GM21360 (cell line): ENCODE measurements at regions not wholly inside any gene's neighbourhood (a gene's known extent, or its start where the extent isn't known, plus 50 kb on each side); places are given as distances from the start of the nearest gene placed in this dataset.

Experiments used
- ATAC-seq: cut with Tn5 transposase; IDR thresholded peaks from one replicate; pipeline ENCODE4 v1.9.1; 2021; ENCODE audit warnings: mild to moderate bottlenecking, moderate library complexity; ENCODE audit not compliant: unreplicated experiment

DNA sequence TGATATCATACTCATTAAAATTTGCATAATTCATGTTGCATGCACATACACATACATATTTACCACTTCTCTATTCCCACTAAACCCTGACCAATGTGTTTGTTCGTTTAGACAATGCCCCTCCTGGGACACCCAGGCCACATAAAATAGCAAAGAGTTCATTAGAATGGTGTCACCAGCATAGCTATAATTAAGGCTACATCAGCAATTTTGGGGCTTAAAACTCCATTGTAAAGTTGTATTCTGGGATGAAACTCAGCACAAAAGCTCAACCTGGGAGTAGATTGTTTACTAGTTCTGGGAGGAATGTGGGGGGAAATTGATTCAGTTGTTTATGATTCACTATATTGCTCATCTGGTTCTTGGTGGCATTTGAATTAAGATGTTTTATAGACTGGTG, 522.2 kb upstream of the SUCLG2 start:
- no peak for ATAC-seq

DNA sequence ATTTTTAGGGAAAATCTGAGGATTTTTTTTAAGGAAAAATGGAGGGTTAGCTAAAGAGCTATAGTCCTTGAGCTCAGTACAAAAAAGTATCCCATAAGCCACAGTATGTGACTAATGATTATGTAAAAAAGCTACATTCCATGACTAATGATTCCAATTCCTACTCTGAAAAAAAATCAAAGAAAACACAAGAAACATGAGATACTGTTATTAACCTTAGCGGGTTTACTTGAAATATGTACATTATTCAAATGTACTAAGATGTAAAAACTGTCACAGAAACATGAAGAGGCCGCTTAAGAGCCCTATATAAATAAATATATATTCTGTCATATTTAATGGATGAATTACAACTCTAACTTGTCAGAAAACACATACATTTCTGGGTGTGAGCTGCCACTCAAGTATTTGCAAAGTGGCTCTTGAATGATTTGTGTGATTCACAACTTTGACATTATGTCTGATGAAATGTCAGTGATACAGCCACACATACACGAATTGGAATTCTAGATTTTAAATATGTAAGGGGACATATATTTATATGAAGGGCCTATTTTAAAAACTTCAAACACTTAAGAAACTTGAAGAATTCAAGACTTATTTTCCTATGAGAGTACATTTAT, 518.7 kb upstream of the SUCLG2 start:
- ATAC-seq = no peak

DNA sequence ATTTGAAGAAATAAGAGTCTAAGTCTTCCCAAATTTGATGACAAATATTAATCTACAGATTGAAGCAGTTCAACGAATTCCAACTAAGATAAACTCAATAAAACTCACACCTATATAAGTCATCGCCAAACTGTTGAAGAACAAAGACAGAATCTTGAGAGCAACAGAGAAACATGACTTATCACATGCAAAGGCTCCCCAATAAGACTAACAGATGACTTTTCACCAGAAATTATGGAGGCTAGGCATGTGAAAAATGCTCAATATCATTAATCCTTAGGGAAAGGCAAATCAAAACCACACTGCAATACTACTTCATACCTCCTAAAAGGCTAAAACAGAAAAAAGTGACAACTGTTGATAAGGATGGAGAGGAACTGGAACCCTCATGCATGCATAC, 517.6 kb upstream of the SUCLG2 start:
- no peak for ATAC-seq

DNA sequence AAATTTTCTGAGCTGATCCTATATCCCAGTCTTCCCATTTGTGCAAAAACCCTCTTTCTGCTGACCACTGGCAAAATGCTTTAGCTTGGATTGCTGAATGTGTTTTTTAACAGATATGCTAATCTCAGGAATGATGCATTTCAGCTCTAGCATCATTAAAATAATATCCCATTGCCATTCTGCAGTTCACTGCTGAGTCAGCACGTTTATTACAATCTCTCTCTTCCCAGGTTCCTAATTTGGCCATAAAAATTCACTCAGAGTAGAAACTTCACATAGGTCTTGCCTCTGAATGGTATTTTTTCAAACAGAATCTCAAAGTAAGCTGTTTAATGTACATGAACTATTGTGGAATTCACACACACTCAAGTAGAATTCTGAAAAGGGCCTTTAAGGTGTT, 509.6 kb upstream of the SUCLG2 start:
- no peak for ATAC-seq

DNA sequence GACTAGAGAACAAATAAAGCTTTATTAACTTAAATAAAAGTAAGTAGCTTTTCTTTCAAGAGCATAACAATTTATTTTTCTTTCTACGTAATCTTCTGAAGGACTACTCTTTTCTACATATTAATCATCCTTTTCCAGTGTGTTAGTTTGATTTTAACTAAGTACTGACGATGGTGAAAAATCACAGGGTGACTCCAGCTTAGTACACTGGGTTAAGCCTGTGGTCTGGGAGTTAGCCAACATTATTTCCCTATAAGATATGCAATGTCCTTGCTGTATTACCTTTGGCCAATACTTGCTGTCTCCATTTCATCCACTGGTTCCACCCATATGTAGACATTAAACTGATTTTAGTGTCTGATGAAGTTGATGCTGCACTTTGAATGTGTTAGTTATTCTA, 508.6 kb upstream of the SUCLG2 start:
- no peak for ATAC-seq

DNA sequence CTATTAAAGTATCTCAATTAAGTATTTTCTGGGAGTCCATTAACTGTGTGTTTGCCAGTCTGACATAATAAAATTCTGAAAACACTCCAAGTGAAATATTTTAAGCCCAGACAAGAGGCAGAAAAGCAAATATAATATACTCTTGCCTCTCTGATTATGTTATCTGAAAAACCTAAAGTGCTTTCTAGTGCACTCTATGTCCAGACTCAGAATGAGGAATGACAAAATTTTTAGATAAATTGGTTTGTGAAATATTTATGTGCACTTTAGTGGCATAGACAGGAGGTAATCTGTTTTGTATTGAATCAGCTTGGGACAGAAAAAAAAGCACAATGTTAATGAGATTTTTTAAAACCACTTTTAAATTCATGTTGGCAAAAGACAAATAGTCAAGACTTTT, 508.2 kb upstream of the SUCLG2 start:
- no peak for ATAC-seq

DNA sequence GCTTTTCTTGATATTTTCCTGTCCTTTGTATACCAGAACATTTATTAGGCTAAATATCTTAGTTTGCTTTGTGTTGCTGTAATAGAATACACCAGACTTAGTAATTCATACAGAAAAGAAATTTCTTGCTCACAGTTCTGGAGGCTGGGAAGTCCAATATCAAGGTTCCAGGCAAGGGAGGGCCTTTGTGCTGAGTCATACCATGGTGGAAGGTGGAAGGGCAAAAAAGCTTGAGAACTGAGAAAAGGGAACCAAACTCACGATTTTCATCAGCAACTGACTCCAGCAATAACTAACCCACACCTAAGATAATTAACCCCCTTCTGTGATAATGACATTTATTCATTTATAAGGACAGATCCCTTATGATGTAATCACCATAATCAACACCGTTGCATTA, 496.9 kb upstream of the SUCLG2 start:
- ATAC-seq = no peak

DNA sequence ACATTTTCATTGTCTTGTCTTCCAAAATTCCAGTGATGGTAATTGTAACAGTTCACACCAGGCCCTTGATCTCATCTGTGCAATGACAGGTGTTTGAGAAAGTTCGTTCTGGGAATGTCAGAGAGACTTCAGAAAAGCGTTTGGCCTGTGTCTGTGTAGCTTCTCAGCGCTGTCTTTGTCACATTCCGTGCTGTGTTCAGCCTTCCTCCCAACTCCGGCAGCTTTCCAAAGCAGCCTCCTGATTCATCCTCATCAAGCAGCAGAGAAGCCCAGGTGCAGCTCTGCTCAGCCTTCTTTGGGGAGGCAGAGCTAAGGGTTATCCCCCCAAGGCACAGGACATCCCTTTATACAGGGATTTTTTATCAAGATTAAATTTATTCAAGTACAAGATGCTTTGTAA, 494.0 kb upstream of the SUCLG2 start:
- ATAC-seq = no peak

DNA sequence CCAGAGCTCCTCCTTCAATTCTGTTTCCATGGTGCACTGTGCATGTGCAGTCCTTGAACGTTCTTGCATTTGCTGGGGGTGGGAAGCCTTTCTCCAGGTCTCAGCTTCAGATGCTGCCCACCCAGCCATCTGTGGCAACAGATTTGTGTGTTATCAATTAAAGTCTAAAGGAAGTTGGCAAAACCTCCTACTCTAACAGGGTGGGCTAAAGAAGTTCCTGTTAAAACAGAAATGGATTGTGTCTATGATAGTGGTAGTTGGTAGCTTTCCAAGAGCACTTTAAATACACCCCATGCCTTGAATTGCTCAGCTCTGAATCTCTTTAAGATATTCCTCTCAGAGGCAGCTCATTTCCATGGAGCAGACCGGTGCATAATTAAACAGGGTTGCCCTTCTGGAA, 488.0 kb upstream of the SUCLG2 start:
- ATAC-seq = no peak

DNA sequence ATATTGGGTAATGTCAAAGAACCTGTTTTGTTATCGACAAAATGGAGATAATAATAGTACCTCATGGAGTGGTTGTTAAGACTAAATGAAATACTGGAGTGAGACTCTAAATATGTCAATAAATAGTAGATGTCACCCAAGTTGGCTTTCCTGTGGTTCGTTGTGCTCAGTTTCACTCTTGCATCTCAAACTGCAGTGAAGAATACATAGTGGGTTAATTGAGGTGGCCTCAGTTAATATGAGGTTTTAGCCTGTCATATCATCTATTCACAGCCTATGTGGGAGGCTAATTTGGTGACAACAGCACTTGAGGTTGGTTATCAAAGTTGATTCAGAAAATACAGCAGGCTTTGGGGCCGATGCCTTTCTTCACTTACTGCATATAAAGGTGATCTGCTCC, 485.5 kb upstream of the SUCLG2 start:
- ATAC-seq = no peak

DNA sequence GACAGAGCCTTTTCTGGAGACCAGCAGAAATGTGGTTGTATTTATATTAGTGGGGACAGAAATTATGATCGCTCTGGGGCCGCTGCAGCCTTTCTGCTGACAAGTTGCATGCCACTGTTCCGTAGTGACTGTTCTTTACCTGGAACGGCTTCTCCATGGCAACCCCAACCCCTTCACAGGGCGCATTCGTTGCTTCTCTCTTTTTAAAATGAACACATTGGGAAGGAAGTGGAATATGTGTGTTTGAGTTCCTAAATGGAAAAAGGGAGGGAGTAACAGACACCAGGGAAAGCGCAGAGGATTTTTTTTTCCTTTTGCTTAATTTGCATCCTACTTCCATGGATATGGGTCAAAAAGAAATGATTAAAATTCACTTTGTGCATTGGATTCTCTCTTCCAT, 482.0 kb upstream of the SUCLG2 start:
- no peak for ATAC-seq

DNA sequence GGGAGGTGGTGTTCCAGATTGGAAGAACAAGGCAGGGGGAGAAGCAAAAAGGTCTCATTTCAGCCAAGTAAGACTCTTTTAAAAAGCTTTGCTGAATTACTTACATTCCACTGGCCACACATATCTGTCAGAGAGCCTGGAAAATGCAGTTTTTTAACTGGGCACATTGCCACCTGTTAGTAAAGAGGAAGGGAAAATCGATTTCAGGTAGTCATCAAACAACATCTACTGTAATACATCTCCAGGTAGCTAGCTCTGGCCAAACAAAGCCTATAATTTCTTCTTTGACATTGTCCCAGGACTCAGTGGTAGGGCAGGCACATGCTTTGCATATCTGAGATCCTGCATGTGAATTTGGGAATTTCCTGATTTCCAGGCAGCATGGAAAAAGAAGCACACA, 480.7 kb upstream of the SUCLG2 start:
- ATAC-seq = no peak

DNA sequence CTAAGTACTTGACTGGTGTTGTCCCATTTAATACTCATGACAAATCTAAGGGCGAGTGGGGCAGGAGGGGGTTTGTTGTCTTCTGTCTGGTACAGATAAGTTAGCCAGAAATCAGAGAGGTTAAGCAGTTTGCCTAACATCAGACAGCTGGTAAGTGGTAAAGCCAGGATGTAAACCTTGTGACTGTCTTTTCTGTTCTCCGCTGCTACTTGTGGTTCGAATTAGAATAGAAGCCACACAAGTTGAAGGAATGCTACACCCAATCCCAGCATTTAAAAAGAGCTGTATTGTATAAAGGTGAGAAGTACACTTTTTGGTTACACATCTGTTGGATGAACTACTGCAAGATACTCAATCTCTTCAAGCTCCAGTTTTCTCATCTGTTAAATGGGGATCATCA, 474.7 kb upstream of the SUCLG2 start:
- ATAC-seq = no peak

DNA sequence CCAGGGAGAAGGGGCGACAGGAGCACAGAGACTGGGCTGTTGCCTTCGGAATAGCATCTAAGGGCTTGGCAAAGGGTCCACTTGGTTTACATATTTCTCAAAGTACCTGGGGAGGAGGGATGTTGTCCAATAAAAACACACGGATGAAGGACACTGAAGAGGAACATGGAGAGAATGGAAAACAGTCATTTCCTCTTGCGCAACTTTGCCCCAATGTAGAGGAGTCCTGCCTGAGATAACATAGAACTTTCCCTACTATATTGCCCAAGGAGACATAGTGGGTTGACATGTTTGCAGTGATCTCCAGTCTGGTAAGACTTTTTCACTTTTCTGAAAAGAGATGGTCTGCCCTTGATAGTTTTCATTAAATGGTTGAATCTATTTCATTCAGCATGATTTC, 468.8 kb upstream of the SUCLG2 start:
- no peak for ATAC-seq

DNA sequence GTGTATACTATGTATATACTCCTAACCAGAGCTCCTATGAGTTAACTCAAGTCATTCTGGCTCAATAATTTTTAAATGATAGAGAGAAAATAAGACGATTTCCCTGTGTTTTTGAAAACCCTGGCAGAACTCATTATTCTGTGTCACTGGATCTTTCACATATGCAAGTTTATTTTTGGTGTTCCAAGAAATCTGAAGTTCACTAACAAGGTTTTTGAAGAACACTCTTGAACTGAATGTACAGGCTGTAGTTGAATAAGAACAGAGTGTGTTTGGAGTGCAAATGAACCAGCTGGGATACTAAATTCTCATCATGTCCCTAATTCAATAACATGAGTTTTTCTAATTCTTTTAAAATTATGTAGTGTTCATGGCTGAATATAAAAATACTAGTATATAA, 466.9 kb upstream of the SUCLG2 start:
- no peak for ATAC-seq

DNA sequence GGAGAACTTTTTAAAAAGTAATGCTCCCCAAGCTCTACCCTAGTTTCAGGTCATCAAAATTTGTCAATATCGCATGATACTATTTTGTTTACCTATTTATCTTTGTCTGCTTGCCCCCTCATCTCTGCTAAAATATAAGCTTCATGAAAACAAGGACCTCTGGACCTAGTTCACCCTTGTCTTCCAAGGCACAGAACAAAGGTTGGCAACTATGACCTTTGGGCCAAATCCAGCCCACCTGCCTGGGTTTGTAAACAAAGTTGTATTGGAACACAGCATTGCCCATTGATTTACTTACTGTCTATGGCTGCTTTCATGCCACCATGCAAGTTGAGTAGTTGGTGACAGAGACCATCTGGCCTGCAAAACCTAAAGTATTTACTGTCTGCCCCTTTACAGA, 462.2 kb upstream of the SUCLG2 start:
- ATAC-seq = no peak

DNA sequence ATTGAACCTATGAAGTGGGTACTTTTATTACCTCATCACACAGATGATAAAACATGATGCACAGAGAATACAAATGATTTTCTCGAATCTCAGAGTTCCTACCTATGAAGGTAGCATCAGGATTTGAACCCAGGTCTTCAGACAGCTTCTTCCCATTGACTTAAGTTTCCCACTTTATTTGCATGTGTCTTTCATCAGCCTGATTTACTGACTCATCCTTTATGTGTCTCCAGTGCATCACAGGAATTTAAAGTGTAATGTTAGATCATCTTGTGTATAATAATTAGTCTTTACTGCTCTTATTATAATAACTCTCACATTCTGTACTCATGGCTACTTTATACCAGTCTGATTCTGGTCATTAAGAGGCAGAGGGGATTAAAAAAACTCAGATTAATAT, 449.4 kb upstream of the SUCLG2 start:
- no peak for ATAC-seq

DNA sequence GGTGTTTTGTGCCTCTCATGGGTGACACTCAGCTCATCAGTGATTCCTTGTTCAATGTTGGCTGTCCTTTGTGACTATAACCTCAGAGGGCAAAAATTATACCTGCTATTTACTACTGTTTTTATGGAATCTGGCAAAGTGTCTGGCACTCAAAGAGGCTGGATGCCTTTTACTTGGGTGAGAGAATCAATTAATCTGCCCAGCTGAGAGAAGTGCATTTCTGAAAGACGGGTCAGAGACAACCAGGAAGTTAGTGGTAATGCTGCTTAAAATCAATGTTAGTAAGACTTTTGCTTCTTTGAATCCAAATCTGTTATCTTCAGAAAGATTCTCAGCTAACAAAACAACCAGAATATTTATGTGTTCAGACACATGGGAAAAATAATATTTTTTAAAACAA, 436.2 kb upstream of the SUCLG2 start:
- no peak for ATAC-seq

DNA sequence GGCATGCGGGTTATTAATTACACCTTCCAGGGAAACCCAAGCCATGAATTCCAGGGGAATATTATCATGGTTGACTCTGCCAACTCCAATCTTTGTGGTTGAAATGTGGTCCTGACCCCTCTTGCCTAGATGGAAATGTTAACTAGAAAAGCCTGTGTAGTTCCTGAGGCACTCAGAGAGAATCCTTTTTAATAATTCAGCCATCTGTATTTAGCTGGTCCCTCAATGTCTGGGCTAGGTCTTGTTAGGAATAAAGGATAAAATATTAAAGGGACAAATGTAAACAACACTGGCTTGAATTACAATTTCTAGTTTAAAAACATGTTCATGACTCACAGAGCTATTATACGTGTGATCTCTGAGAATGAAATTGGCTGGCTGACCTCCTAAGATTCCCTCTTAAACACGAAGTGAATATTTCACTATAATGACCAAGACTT, 435.2 kb upstream of the SUCLG2 start:
- ATAC-seq = no peak

DNA sequence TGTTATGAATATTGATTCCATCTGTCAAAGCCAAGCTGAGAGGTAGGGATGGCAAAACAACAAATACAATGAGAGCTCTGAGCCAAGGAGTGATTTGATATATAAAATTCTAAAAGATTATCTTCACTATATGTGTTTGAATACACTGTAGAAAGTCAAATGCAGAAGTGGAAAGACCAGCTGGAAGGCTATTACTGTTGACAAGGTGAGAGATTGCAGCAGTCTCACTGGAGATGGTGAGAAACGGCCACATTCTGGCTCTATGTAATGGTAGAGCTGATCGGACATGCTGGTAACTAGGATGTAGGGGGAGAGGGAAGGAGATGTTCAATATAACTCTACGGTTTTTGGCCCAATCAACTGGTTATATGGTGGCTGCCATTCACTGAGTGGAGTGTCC, 434.2 kb upstream of the SUCLG2 start:
- no peak for ATAC-seq

DNA sequence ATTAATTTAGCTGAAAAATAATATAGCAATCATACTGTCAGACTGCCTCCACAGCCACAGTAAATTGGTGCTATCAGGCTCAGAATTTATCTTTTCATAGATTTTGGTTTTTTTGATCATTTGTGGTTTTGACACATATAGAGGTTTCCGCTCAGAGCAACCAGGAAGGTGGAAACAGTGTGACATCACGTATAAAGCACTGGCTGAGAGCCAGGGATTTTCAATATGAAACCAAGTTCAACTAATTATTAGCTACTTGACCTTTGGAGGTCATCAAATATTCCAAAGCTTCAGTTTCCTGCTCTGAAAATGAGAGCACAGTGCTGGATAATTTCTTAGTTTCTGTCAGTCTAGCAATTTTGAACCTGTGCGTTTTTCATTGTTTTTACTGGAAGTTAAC, 433.8 kb upstream of the SUCLG2 start:
- ATAC-seq = no peak

DNA sequence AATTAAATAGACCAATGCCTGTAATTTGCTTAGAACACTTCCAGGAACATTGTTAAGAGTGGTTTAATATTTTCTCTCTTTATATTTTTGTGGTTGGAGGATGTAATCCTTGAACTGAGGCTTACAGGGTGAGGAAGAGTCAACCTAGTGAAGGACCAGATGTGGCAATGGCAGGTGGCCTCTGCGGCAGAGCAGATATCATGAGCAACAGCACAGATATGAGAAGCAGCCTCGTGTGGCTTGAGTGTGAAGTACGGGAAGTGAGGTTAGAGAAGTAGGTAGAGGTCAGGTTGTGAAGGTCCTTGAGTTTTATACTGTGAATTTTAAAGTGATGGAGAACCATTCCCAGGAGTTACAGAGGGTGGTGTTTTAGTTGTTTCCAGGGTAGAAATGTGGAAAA, 417.6 kb upstream of the SUCLG2 start:
- ATAC-seq = no peak

DNA sequence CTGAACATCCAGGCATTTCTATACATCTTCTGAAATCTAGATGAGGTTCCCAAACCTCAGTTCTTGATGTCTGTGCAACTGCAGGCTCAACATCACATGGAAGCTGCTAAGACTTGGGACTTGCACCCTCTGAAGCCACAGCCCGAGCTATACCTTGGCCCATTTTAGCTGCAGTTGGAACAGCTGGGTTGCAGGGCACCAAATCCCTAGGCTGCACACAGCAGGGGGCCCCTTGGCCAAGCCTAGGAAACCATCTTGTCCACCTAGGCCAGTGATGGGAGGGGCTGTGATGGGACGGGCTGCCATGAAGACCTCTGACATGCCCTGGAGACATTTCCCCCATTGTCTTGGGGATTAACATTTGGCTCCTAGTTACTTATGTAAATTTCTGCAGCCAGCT, 415.8 kb upstream of the SUCLG2 start:
- ATAC-seq = no peak

DNA sequence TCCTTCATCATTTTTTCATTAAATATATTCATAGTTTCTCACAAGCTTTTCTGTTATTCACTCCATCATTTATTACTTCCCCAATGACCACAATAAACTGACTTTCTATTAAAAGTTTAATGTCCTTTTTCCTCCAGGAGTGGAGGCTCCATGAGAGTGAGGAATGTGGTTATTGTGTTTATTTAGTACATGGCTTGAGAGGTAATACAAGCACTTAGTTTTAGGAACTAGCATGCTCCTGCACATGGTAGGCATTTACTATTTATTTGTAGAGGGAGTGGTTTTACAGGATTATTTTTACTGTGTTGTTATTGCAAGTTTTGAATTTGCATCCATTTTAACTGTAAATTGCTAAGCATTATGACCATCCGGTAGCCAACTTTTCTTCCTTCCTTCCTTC, 412.9 kb upstream of the SUCLG2 start:
- ATAC-seq = no peak
